ENCODE measurements at regions not wholly inside any gene's neighbourhood (a gene's known extent, or its start where the extent isn't known, plus 50 kb on each side); places are given as distances from the start of the nearest gene placed in this dataset.

GRCh38 chr13:104645786-104646185 is 1579.6 kb upstream of the SLC10A2 start:
- peaks cover 20% of the 10 kb centered on the region for H3K9me3 ChIP-seq (ENCODE audit: control insufficient read depth, low read length)
- WGBS, 2 experiments (ENCODE audit: insufficient coverage in 1 of 2, insufficient read length in 1 of 2), result 94 to 96% methylated on average over 3 of the region's 4 CpGs
- no peak overlapping the region for H3K4me3 ChIP-seq (ENCODE audit: low read length)
- Mint-ChIP-seq H3K27me3 (ENCODE audit: insufficient read depth) (no peaks in the 10 kb centered on the region), H3K27ac (no peak overlapping the region), H3K4me1 (no peaks in the 10 kb centered on the region), H3K36me3 (ENCODE audit: low read depth) (no peaks in the 10 kb centered on the region), H3K4me3 (no peak overlapping the region), H3K9me3 (peaks cover 8% of the 10 kb centered on the region)
- H3K4me1 ChIP-seq (ENCODE audit: control insufficient read depth, insufficient read depth, low read length), result no peaks in the 10 kb centered on the region
- TF ChIP-seq CTCF (conservative IDR thresholded peaks at IDR 0.05), result no peak
- no peaks in the 10 kb centered on the region for H3K36me3 ChIP-seq (ENCODE audit: control insufficient read depth, insufficient read depth, low read length)
- H3K9ac ChIP-seq (ENCODE audit: extremely low read depth, low read length, poor library complexity, severe bottlenecking), result no peak overlapping the region
- DNase-seq, result no peak
- H3K27me3 ChIP-seq (ENCODE audit: control insufficient read depth, insufficient read depth, low read length, poor library complexity, severe bottlenecking), result no peaks in the 10 kb centered on the region
- no peak overlapping the region for H3K27ac ChIP-seq (ENCODE audit: low read depth, low read length)

- DNase-seq, result no peak
- no peaks in the 10 kb centered on the region for H3K36me3 ChIP-seq (ENCODE audit: control insufficient read depth, insufficient read depth, low read length)
- Mint-ChIP-seq H3K36me3 (ENCODE audit: low read depth) (no peaks in the 10 kb centered on the region), H3K4me3 (no peak overlapping the region), H3K9me3 (peaks cover 15% of the 10 kb centered on the region), H3K27ac (no peak overlapping the region), H3K27me3 (ENCODE audit: insufficient read depth) (no peaks in the 10 kb centered on the region), H3K4me1 (no peaks in the 10 kb centered on the region)
- H3K27me3 ChIP-seq (ENCODE audit: control insufficient read depth, insufficient read depth, low read length, poor library complexity, severe bottlenecking), result no peaks in the 10 kb centered on the region
- peak overlapping the region; percentile 52 for H3K4me3 ChIP-seq (ENCODE audit: low read length)
- 91 to 96% methylated on average over 5 of the region's 5 CpGs for WGBS, 2 experiments (ENCODE audit: insufficient coverage in 1 of 2, insufficient read length in 1 of 2)
- TF ChIP-seq CTCF (conservative IDR thresholded peaks at IDR 0.05), result no peak
- H3K4me1 ChIP-seq (ENCODE audit: control insufficient read depth, insufficient read depth, low read length), result no peaks in the 10 kb centered on the region
- no peak overlapping the region for H3K9ac ChIP-seq (ENCODE audit: extremely low read depth, low read length, poor library complexity, severe bottlenecking)
- H3K27ac ChIP-seq (ENCODE audit: low read depth, low read length), result no peak overlapping the region
- H3K9me3 ChIP-seq (ENCODE audit: control insufficient read depth, low read length), result peaks cover 20% of the 10 kb centered on the region
Observed at GRCh38 chr13:104641309-104641708, 1575.1 kb upstream of the SLC10A2 start.

GRCh38 chr13:104635879-104636278 is 1569.7 kb upstream of the SLC10A2 start:
- H3K9me3 ChIP-seq (ENCODE audit: control insufficient read depth, low read length), result peaks cover 1% of the 10 kb centered on the region
- H3K4me1 ChIP-seq (ENCODE audit: control insufficient read depth, insufficient read depth, low read length), result no peaks in the 10 kb centered on the region
- no peak for TF ChIP-seq CTCF (conservative IDR thresholded peaks at IDR 0.05)
- no peaks in the 10 kb centered on the region for H3K36me3 Mint-ChIP-seq (ENCODE audit: low read depth)
- H3K4me3 ChIP-seq (ENCODE audit: low read length), result no peak overlapping the region
- no peak overlapping the region for H3K9ac ChIP-seq (ENCODE audit: extremely low read depth, low read length, poor library complexity, severe bottlenecking)
- no peak overlapping the region for H3K4me3 Mint-ChIP-seq
- H3K27me3 Mint-ChIP-seq (ENCODE audit: insufficient read depth), result no peaks in the 10 kb centered on the region
- no peak overlapping the region for H3K27ac Mint-ChIP-seq
- WGBS, 2 experiments (ENCODE audit: insufficient coverage in 1 of 2, insufficient read length in 1 of 2), result 81 to 100% methylated on average over 3 to 5 of the region's 5 CpGs
- H3K4me1 Mint-ChIP-seq, result peaks cover 4% of the 10 kb centered on the region
- no peak overlapping the region for H3K27ac ChIP-seq (ENCODE audit: low read depth, low read length)
- no peaks in the 10 kb centered on the region for H3K27me3 ChIP-seq (ENCODE audit: control insufficient read depth, insufficient read depth, low read length, poor library complexity, severe bottlenecking)
- H3K36me3 ChIP-seq (ENCODE audit: control insufficient read depth, insufficient read depth, low read length), result no peaks in the 10 kb centered on the region
- peaks cover 8% of the 10 kb centered on the region for H3K9me3 Mint-ChIP-seq
- DNase-seq, result no peak

All from endodermal cell (in vitro differentiated cells).